Hepatocyte (in vitro differentiated cells): ENCODE measurements at regions not wholly inside any gene's neighbourhood (a gene's known extent, or its start where the extent isn't known, plus 50 kb on each side); places are given as distances from the start of the nearest gene placed in this dataset.

Experiments
- EZH2phosphoT487 ChIP-seq: fragments of 200-600 bp; sonication (generic); IDR thresholded peaks from one replicate; pipeline ENCODE4 v1.6.1; 2018; ENCODE audit warnings: antibody characterized with exemption, mild to moderate bottlenecking, low read depth, moderate library complexity; ENCODE audit not compliant: unreplicated experiment, severe bottlenecking
- TF ChIP-seq, protein P1 (sequence below): fragments of 200-600 bp; sonication (generic); IDR thresholded peaks from 2 replicates; pipeline ENCODE4 v1.5.1; 2016; ENCODE audit warnings: antibody characterized with exemption, mild to moderate bottlenecking; ENCODE audit not compliant: poor library complexity

DNA sequence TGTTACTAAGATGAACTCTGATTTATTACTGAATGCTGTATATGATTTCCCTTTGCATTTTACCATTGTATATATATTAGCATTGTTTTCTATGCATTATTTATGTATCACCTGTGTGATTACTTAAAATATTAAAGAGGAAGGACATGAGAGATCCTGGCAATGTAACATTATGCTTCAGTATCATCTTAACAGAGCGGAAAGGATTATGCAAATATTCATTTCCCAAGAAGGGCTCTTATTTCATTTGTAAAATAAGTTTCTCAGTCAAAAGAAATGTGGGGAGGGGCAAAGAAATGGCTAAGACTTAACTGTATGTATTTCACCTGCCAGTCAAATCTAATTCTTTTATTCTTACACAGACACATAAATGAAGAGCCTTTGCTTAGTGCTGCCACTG is 654.2 kb upstream of the PKDCC start:
- TF ChIP-seq, protein P1, sequence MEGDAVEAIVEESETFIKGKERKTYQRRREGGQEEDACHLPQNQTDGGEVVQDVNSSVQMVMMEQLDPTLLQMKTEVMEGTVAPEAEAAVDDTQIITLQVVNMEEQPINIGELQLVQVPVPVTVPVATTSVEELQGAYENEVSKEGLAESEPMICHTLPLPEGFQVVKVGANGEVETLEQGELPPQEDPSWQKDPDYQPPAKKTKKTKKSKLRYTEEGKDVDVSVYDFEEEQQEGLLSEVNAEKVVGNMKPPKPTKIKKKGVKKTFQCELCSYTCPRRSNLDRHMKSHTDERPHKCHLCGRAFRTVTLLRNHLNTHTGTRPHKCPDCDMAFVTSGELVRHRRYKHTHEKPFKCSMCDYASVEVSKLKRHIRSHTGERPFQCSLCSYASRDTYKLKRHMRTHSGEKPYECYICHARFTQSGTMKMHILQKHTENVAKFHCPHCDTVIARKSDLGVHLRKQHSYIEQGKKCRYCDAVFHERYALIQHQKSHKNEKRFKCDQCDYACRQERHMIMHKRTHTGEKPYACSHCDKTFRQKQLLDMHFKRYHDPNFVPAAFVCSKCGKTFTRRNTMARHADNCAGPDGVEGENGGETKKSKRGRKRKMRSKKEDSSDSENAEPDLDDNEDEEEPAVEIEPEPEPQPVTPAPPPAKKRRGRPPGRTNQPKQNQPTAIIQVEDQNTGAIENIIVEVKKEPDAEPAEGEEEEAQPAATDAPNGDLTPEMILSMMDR = no peak
- no peak for TF ChIP-seq EZH2phosphoT487
